K562 (cell line): ENCODE measurements at regions not wholly inside any gene's neighbourhood (a gene's known extent, or its start where the extent isn't known, plus 50 kb on each side); places are given as distances from the start of the nearest gene placed in this dataset.

Experiments
- ATAC-seq: fragments of 200-7000 bp; cut with Tn5 transposase; 3 replicates; pipeline ENCODE4 v1.9.1; 2020; ENCODE audit warnings: moderate library complexity
- BruUV-seq: library from RNA; stranded (reverse); fragments of 400-500 nt; replicated peaks from 2 replicates; lab custom pipeline; 2021; lab: Mats Ljungman, UMichigan
- CTCF ChIA-PET: fragments of 300-600 bp; formaldehyde crosslinking; extraction: SDS; loops from one replicate; lab custom pipeline; 2021; ENCODE audit warnings: low intra/inter-chr PET ratio; lab: Yijun Ruan, JAX
- POLR2A ChIA-PET: fragments of 300-600, 350-650 bp; sonication (Branson Sonifier 250); formaldehyde crosslinking; extraction: SDS; loops from one replicate; lab custom pipeline; 2021; ENCODE audit warnings: antibody characterized with exemption, inconsistent platforms; lab: Yijun Ruan, JAX
- DNase-seq, 4 experiments: peaks; one replicate each; pipeline versions ENCODE4 v3.0.0 to v3.0.0-alpha.2; 2011 to 2018; ENCODE audit warnings: low spot score in 3 of 4, mixed read lengths in 3 of 4; ENCODE audit errors: extremely low read depth in 1 of 4
- FAIRE-seq: peaks from 2 replicates; lab custom pipeline; 2011; peaks lifted over from hg19 to GRCh38; lab: Jason Lieb, UNC
- H2AFZ ChIP-seq: 2 replicates; pipeline ENCODE4 v1.6.0; 2011; ENCODE audit warnings: low read depth, low read length, control low read depth, inconsistent platforms
- H3K27ac ChIP-seq: fragments of 200-600 bp; 3 replicates; pipeline ENCODE4 v1.8.0; 2011; ENCODE audit warnings: low read depth, mild to moderate bottlenecking, control low read depth, inconsistent platforms, low read length, moderate library complexity, mixed read lengths; ENCODE audit errors: extremely low read depth
- H3K27me3 ChIP-seq, 2 experiments: fragments of 300-600 bp in 1 of 2; 2 replicates in 1 of 2; 3 replicates in 1 of 2; pipeline versions ENCODE4 v1.6.0 to v1.8.0; 2011; ENCODE audit warnings: inconsistent platforms in 2 of 2, low read length in 2 of 2, mild to moderate bottlenecking in 1 of 2, mixed read lengths in 1 of 2, moderate library complexity in 1 of 2; ENCODE audit not compliant: control insufficient read depth in 2 of 2, insufficient read depth in 2 of 2
- H3K36me3 ChIP-seq: fragments of 300-600 bp; 3 replicates; pipeline ENCODE4 v1.8.0; 2011; ENCODE audit warnings: mild to moderate bottlenecking, low read length, inconsistent platforms; ENCODE audit not compliant: control insufficient read depth, insufficient read depth
- H3K4me1 ChIP-seq, 2 experiments: fragments of 200-600 bp in 1 of 2; replicated peaks in 1 of 2; 2 replicates in 1 of 2; 3 replicates in 1 of 2; pipeline versions ENCODE4 v1.5.1 to v1.8.0; 2011; ENCODE audit warnings: inconsistent platforms in 2 of 2, low read length in 2 of 2, mild to moderate bottlenecking in 1 of 2, mixed read lengths in 1 of 2, moderate library complexity in 1 of 2; ENCODE audit not compliant: control insufficient read depth in 2 of 2, insufficient read depth in 2 of 2
- H3K4me2 ChIP-seq: 2 replicates; pipeline ENCODE4 v1.6.1; 2011; ENCODE audit warnings: low read length, control low read depth, inconsistent platforms, mixed read lengths; ENCODE audit not compliant: insufficient read depth
- H3K4me3 ChIP-seq: fragments of 200-600 bp; sonication (generic), shearing (Covaris generic); 2 replicates; pipeline ENCODE4 v1.5.1; 2016; ENCODE audit warnings: control low read depth, inconsistent platforms
- H3K79me2 ChIP-seq: fragments of 200-600 bp; 3 replicates; pipeline ENCODE4 v1.8.0; 2011; ENCODE audit warnings: low read length, inconsistent platforms; ENCODE audit not compliant: control insufficient read depth, insufficient read depth
- H3K9ac ChIP-seq, 2 experiments: 2 replicates each; pipeline versions ENCODE4 v1.6.0 to v1.6.1; 2011; ENCODE audit warnings: low read depth in 2 of 2, low read length in 2 of 2, control low read depth in 1 of 2, inconsistent platforms in 1 of 2, mild to moderate bottlenecking in 1 of 2, mixed read lengths in 1 of 2; ENCODE audit not compliant: insufficient read depth in 1 of 2
- H3K9me1 ChIP-seq: one replicate; pipeline ENCODE4 v1.6.0; 2011; ENCODE audit warnings: inconsistent platforms, mild to moderate bottlenecking, low read length, moderate library complexity; ENCODE audit not compliant: control insufficient read depth, insufficient read depth
- H3K9me3 ChIP-seq: replicated peaks from 2 replicates; pipeline ENCODE4 v1.5.1; 2011; ENCODE audit warnings: low read depth, low read length, inconsistent platforms; ENCODE audit not compliant: control insufficient read depth, insufficient read depth
- H4K20me1 ChIP-seq: replicated peaks from 2 replicates; pipeline ENCODE4 v1.6.1; 2011; ENCODE audit warnings: low read length, inconsistent platforms, mixed read lengths; ENCODE audit not compliant: control insufficient read depth, insufficient read depth
- ARID1B ChIP-seq: fragments of 450-650 bp; IDR thresholded peaks from 2 replicates; pipeline ENCODE4 v1.6.1; 2016; ENCODE audit warnings: antibody characterized with exemption, mild to moderate bottlenecking, inconsistent platforms
- BRD4 ChIP-seq: fragments of 200-600 bp; sonication (generic); IDR thresholded peaks from 2 replicates; pipeline ENCODE4 v1.6.1; 2017; ENCODE audit warnings: inconsistent platforms
- CREBBP ChIP-seq: IDR thresholded peaks from one replicate; pipeline ENCODE4 v1.6.1; 2012; ENCODE audit warnings: low read depth, mild to moderate bottlenecking, control low read depth, inconsistent platforms, low read length
- CSDE1 ChIP-seq, 2 experiments: fragments of 450-650 bp; IDR thresholded peaks; 2 replicates each; pipeline ENCODE4 v1.6.1; 2016; ENCODE audit warnings: mild to moderate bottlenecking in 1 of 2
- HOXB6 ChIP-seq: fragments of 250-450 bp; sonication (Bioruptor Pico); IDR thresholded peaks from 2 replicates; pipeline ENCODE4 v1.5.1; 2022; ENCODE audit warnings: mild to moderate bottlenecking, borderline replicate concordance
- KLF16 ChIP-seq: IDR thresholded peaks from 2 replicates; pipeline ENCODE4 v1.6.1; 2016; ENCODE audit warnings: antibody characterized with exemption
- SAFB2 ChIP-seq: fragments of 200-400 bp; formaldehyde crosslinking; IDR thresholded peaks from 2 replicates; pipeline ENCODE4 v1.6.1; 2018; ENCODE audit warnings: borderline replicate concordance, low read length, low read depth, moderate library complexity; ENCODE audit not compliant: severe bottlenecking
- ZFP1 ChIP-seq: fragments of 450-650 bp; formaldehyde crosslinking; IDR thresholded peaks from 2 replicates; pipeline ENCODE4 v1.4.0; 2020; ENCODE audit warnings: mild to moderate bottlenecking, mixed read lengths
- ZNF232 ChIP-seq: sonication (generic); formaldehyde crosslinking; IDR thresholded peaks from 2 replicates; pipeline ENCODE4 v1.8.0; 2022; ENCODE audit warnings: mild to moderate bottlenecking, missing genetic modification reagents
- ZNF384 ChIP-seq: IDR thresholded peaks from 2 replicates; pipeline ENCODE4 v1.6.1; 2012; ENCODE audit warnings: low read depth, low read length, improper control_type of control experiment
- ZNF398 ChIP-seq: fragments of 250-450 bp; sonication (Bioruptor Pico); IDR thresholded peaks from 2 replicates; pipeline ENCODE4 v1.8.0; 2021; ENCODE audit warnings: moderate library complexity, mild to moderate bottlenecking, inconsistent platforms
- ZNF408 ChIP-seq: fragments of 250-450 bp; sonication (Bioruptor Pico); IDR thresholded peaks from 2 replicates; pipeline ENCODE4 v1.4.0; 2020; ENCODE audit warnings: low read depth, mild to moderate bottlenecking, moderate library complexity
- ZNF436 ChIP-seq: fragments of 250-450, 450-650 bp; sonication (Bioruptor Pico); formaldehyde crosslinking; IDR thresholded peaks from 2 replicates; pipeline ENCODE4 v1.7.0; 2020; ENCODE audit warnings: mild to moderate bottlenecking
- ZNF639 ChIP-seq, 2 experiments: fragments of 200-800 bp in 1 of 2; sonication (Bioruptor generic) in 1 of 2; sonication (generic) in 1 of 2; formaldehyde crosslinking in 1 of 2; IDR thresholded peaks in 1 of 2; conservative IDR thresholded peaks in 1 of 2; 2 replicates each; pipeline versions ENCODE4 v1.5.0 to v1.6.1; 2016 to 2020; ENCODE audit warnings: missing compliant biosample characterization in 1 of 2, missing genetic modification characterization in 1 of 2, missing genetic modification reagents in 1 of 2
- WGBS: fragments of 100-300 bp; shearing (Covaris generic); methylation state at CpG from one replicate; pipeline ENCODE4 v1.1.6; 2016; ENCODE audit warnings: low coverage, mixed read lengths; ENCODE audit not compliant: insufficient coverage; ENCODE audit errors: missing lambda C conversion rate; 5-methylcytosine and 5-hydroxymethylcytosine counted together
- in situ Hi-C: fragments of 300-500 bp; cut with MboI; formaldehyde crosslinking; loops from 4 replicates; pipeline ENCODE4 v1.15.0; 2018; ENCODE audit warnings: inconsistent platforms, mixed read lengths
- intact Hi-C: fragments of 100-400 bp; cut with micrococcal nuclease; formaldehyde crosslinking; loops from 2 replicates; pipeline ENCODE4 v1.14.2; 2022
- TF ChIP-seq, protein P1 (sequence below): sonication (generic); formaldehyde crosslinking; IDR thresholded peaks from 2 replicates; pipeline ENCODE4 v1.8.0; 2022; ENCODE audit warnings: mild to moderate bottlenecking, missing genetic modification reagents, borderline replicate concordance
- TF ChIP-seq, protein P2 (sequence below): fragments of 450-650 bp; IDR thresholded peaks from 2 replicates; pipeline ENCODE4 v1.6.1; 2016; ENCODE audit warnings: borderline replicate concordance

GRCh38 chr6:144840619-144841018, 555.5 kb downstream of the UTRN start:
- H4K20me1 ChIP-seq: no peaks in the 10 kb centered on the region
- ChIA-PET POLR2A (no interaction called here), CTCF (no interaction called here)
- H3K9ac ChIP-seq: no peak overlapping the region
- no peaks in the 10 kb centered on the region for H3K79me2 ChIP-seq
- H3K9me3 ChIP-seq: no peaks in the 10 kb centered on the region
- no peak overlapping the region for H3K4me3 ChIP-seq
- WGBS: 57% methylated on average over 10 of the region's 10 CpGs
- ATAC-seq: no peak
- in situ Hi-C loops: no loop called here
- H3K27me3 ChIP-seq: no peaks in the 10 kb centered on the region
- no peak for TF ChIP-seq HOXB6
- no peak for TF ChIP-seq BRD4
- TF ChIP-seq ZNF639 (CRISPR knock-in tag; conservative IDR thresholded peaks at IDR 0.05 in 1 of 2, IDR thresholded peaks at IDR 0.05 in 1 of 2): no peak
- TF ChIP-seq CSDE1 (IDR thresholded peaks at IDR 0.05): no peak
- TF ChIP-seq, protein P1, sequence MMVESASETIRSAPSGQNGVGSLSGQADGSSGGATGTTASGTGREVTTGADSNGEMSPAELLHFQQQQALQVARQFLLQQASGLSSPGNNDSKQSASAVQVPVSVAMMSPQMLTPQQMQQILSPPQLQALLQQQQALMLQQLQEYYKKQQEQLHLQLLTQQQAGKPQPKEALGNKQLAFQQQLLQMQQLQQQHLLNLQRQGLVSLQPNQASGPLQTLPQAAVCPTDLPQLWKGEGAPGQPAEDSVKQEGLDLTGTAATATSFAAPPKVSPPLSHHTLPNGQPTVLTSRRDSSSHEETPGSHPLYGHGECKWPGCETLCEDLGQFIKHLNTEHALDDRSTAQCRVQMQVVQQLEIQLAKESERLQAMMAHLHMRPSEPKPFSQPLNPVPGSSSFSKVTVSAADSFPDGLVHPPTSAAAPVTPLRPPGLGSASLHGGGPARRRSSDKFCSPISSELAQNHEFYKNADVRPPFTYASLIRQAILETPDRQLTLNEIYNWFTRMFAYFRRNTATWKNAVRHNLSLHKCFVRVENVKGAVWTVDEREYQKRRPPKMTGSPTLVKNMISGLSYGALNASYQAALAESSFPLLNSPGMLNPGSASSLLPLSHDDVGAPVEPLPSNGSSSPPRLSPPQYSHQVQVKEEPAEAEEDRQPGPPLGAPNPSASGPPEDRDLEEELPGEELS (CRISPR knock-in tag): no peak
- TF ChIP-seq ZNF232 (CRISPR knock-in tag): no peak
- TF ChIP-seq, protein P2, sequence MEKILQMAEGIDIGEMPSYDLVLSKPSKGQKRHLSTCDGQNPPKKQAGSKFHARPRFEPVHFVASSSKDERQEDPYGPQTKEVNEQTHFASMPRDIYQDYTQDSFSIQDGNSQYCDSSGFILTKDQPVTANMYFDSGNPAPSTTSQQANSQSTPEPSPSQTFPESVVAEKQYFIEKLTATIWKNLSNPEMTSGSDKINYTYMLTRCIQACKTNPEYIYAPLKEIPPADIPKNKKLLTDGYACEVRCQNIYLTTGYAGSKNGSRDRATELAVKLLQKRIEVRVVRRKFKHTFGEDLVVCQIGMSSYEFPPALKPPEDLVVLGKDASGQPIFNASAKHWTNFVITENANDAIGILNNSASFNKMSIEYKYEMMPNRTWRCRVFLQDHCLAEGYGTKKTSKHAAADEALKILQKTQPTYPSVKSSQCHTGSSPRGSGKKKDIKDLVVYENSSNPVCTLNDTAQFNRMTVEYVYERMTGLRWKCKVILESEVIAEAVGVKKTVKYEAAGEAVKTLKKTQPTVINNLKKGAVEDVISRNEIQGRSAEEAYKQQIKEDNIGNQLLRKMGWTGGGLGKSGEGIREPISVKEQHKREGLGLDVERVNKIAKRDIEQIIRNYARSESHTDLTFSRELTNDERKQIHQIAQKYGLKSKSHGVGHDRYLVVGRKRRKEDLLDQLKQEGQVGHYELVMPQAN: no peak
- no peak for TF ChIP-seq ZFP1 (CRISPR knock-in tag)
- TF ChIP-seq ZNF408 (CRISPR knock-in tag): no peak
- TF ChIP-seq SAFB2: no peak
- no peak for TF ChIP-seq ARID1B
- no peak for TF ChIP-seq CREBBP
- no peak for TF ChIP-seq ZNF398 (CRISPR knock-in tag)
- no peak for TF ChIP-seq ZNF384
- no peak for TF ChIP-seq ZNF436 (CRISPR knock-in tag)
- no peak for TF ChIP-seq KLF16
- intact Hi-C loops: no loop called here
- H3K27ac ChIP-seq: no peak overlapping the region
- H3K4me2 ChIP-seq: no peak overlapping the region
- no peak overlapping the region for H2AFZ ChIP-seq
- no peak for FAIRE-seq
- no peaks in the 10 kb centered on the region for H3K4me1 ChIP-seq
- BruUV-seq: no TSS peak
- DNase-seq: no peak
- no peaks in the 10 kb centered on the region for H3K9me1 ChIP-seq
- H3K36me3 ChIP-seq: no peaks in the 10 kb centered on the region
